DOHH2 (cell line): ENCODE measurements at regions not wholly inside any gene's neighbourhood (a gene's known extent, or its start where the extent isn't known, plus 50 kb on each side); places are given as distances from the start of the nearest gene placed in this dataset.

Experiments
- H3F3A ChIP-seq: fragments of 200-600 bp; sonication (generic), shearing (Covaris generic); 2 replicates; pipeline ENCODE4 v1.6.0; 2016; ENCODE audit warnings: antibody characterized with exemption, mild to moderate bottlenecking; ENCODE audit not compliant: control insufficient read depth, insufficient read depth
- H3K27ac ChIP-seq: fragments of 200-600 bp; sonication (generic); 2 replicates; pipeline ENCODE4 v1.5.1; 2014; ENCODE audit warnings: low read depth, mild to moderate bottlenecking, low read length, moderate library complexity
- H3K27me3 ChIP-seq: fragments of 200-600 bp; sonication (generic); 2 replicates; pipeline ENCODE4 v1.6.1; 2014; ENCODE audit warnings: mild to moderate bottlenecking, low read length, mixed read lengths; ENCODE audit not compliant: control insufficient read depth
- H3K36me3 ChIP-seq: fragments of 200-600 bp; sonication (generic); 2 replicates; pipeline ENCODE4 v1.6.1; 2014; ENCODE audit warnings: mild to moderate bottlenecking, low read length, moderate library complexity, mixed read lengths; ENCODE audit not compliant: control insufficient read depth
- H3K4me1 ChIP-seq: fragments of 200-600 bp; sonication (generic); 2 replicates; pipeline ENCODE4 v1.6.1; 2014; ENCODE audit warnings: mild to moderate bottlenecking, low read length, mixed read lengths; ENCODE audit not compliant: control insufficient read depth
- H3K4me2 ChIP-seq: fragments of 200-600 bp; sonication (generic); 2 replicates; pipeline ENCODE4 v1.6.0; 2014; ENCODE audit warnings: mild to moderate bottlenecking, low read length, moderate library complexity
- H3K4me3 ChIP-seq: fragments of 200-600 bp; sonication (generic); 2 replicates; pipeline ENCODE4 v1.5.1; 2014; ENCODE audit warnings: mild to moderate bottlenecking, low read length, mixed read lengths
- H3K79me2 ChIP-seq: fragments of 200-600 bp; sonication (generic); 2 replicates; pipeline ENCODE4 v1.6.1; 2014; ENCODE audit warnings: mild to moderate bottlenecking, low read length, mixed read lengths; ENCODE audit not compliant: control insufficient read depth
- H3K9me2 ChIP-seq: fragments of 200-600 bp; sonication (generic); replicated peaks from 2 replicates; pipeline ENCODE4 v1.6.1; 2014; ENCODE audit warnings: mild to moderate bottlenecking, low read length, mixed read lengths; ENCODE audit not compliant: control insufficient read depth
- H3K9me3 ChIP-seq: fragments of 200-600 bp; sonication (generic); 2 replicates; pipeline ENCODE4 v1.6.1; 2014; ENCODE audit warnings: antibody characterized with exemption, low read length, mixed read lengths; ENCODE audit not compliant: control insufficient read depth, insufficient read depth
- H4K20me1 ChIP-seq: fragments of 200-600 bp; sonication (generic); 2 replicates; pipeline ENCODE4 v1.6.0; 2014; ENCODE audit warnings: low read depth, mild to moderate bottlenecking, antibody characterized with exemption, low read length, moderate library complexity; ENCODE audit not compliant: control insufficient read depth, insufficient read depth
- CTCF ChIP-seq: fragments of 200-600 bp; sonication (generic); IDR thresholded peaks from one replicate; pipeline ENCODE4 v1.5.1; 2014; ENCODE audit warnings: antibody characterized with exemption, mild to moderate bottlenecking, low read depth, low read length; ENCODE audit not compliant: poor library complexity, severe bottlenecking
- EZH2phosphoT487 ChIP-seq: fragments of 200-600 bp; sonication (generic); IDR thresholded peaks from 2 replicates; pipeline ENCODE4 v1.6.1; 2017; ENCODE audit warnings: borderline replicate concordance, mild to moderate bottlenecking, antibody characterized with exemption, low read length, moderate library complexity, mixed read lengths

GRCh38 chr2:236692937-236693336 is 123.3 kb downstream of the ACKR3 start:
- H3F3A ChIP-seq: no peaks in the 10 kb centered on the region
- TF ChIP-seq CTCF (no peak), EZH2phosphoT487 (no peak)
- H3K79me2 ChIP-seq: no peaks in the 10 kb centered on the region
- no peak overlapping the region for H3K27ac ChIP-seq
- no peaks in the 10 kb centered on the region for H3K9me2 ChIP-seq
- H3K9me3 ChIP-seq: no peaks in the 10 kb centered on the region
- H3K36me3 ChIP-seq: no peaks in the 10 kb centered on the region
- H3K4me2 ChIP-seq: no peak overlapping the region
- no peak overlapping the region for H3K4me3 ChIP-seq
- H3K27me3 ChIP-seq: 0 out of 2 replicates have a peak, but pooled peaks cover 2% of the 10 kb centered on the region
- no peaks in the 10 kb centered on the region for H3K4me1 ChIP-seq
- H4K20me1 ChIP-seq: no peaks in the 10 kb centered on the region

GRCh38 chr2:236693531-236693930 is 123.9 kb downstream of the ACKR3 start:
- Histone ChIP-seq H3K9me2 (no peaks in the 10 kb centered on the region), H3K27me3 (0 out of 2 replicates have a peak, but pooled peaks cover 2% of the 10 kb centered on the region), H3K9me3 (no peaks in the 10 kb centered on the region), H3K4me3 (no peak overlapping the region), H3K36me3 (no peaks in the 10 kb centered on the region), H4K20me1 (no peaks in the 10 kb centered on the region), H3K79me2 (no peaks in the 10 kb centered on the region), H3F3A (no peaks in the 10 kb centered on the region), H3K4me1 (no peaks in the 10 kb centered on the region), H3K4me2 (no peak overlapping the region), H3K27ac (no peak overlapping the region)
- TF ChIP-seq EZH2phosphoT487 (no peak), CTCF (no peak)

GRCh38 chr2:236694146-236694888 is 124.7 kb downstream of the ACKR3 start:
- Histone ChIP-seq H4K20me1 (no peaks in the 10 kb centered on the region), H3K4me1 (no peaks in the 10 kb centered on the region), H3K27ac (no peak overlapping the region), H3K9me3 (no peaks in the 10 kb centered on the region), H3K36me3 (no peaks in the 10 kb centered on the region), H3K79me2 (no peaks in the 10 kb centered on the region), H3K9me2 (no peaks in the 10 kb centered on the region), H3K27me3 (0 out of 2 replicates have a peak, but pooled peaks cover 2% of the 10 kb centered on the region), H3K4me2 (no peak overlapping the region), H3F3A (no peaks in the 10 kb centered on the region), H3K4me3 (no peak overlapping the region)
- TF ChIP-seq CTCF (no peak), EZH2phosphoT487 (no peak)
